OCI-M1 (cell line): ENCODE measurements at regions not wholly inside any gene's neighbourhood (a gene's known extent, or its start where the extent isn't known, plus 50 kb on each side); places are given as distances from the start of the nearest gene placed in this dataset.
"Not testable (repeated sequence)": the region's sequence is repeated elsewhere in the genome, so short reads cannot be mapped to it uniquely, and the experiment has no call there.

Source experiments
- DNase-seq: peaks from one replicate; lab custom pipeline; 2025; lab: John Stamatoyannopoulos, UW

DNA sequence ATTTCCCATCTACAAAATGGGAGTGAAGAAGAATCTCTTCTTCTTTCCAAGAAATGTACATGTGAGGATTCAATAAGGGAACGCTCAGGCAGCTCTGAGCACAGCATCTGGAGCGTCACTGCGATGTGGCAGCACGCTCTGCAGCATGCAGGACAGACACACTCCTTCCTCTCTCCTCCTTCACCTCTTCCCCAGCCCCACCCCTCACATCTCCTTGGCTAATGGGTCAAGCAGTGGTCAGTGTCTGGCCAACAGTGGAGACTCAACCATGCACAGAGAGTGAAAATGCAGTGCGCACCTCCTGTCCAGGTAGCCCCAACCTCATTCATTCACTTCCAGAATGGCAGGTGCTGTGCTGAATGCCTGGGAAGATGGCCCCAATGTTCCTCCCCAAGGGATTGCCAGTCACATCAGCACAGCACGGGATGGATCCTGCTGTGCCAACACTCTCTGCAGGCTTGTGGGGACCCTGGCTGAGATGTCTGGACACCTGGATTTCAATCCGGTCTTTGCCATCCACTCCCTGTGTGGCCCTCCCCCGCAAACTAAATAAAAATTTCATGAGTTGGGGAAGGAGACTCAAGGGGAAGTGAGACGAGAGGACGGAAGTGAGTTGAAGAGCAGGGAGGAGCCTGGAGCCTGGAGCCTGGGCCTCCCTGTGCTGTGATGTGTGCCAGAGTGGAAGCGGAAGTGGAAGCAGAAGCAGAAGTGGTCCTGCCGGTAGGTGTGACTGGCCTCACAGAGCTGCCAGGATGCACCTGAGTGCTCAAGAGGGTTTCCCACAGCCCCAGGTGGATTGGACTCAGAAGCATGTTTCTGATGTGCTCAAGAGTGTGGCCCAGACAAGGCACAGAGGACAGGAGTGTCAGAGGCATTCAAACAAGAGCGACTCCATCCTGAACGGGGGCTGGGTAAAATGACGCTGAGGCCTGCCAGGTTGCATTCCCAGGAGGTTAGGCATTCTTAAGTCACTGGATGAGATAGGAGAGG lies 163.9 kb downstream of the SMAD6 start:
- no peak for DNase-seq

DNA sequence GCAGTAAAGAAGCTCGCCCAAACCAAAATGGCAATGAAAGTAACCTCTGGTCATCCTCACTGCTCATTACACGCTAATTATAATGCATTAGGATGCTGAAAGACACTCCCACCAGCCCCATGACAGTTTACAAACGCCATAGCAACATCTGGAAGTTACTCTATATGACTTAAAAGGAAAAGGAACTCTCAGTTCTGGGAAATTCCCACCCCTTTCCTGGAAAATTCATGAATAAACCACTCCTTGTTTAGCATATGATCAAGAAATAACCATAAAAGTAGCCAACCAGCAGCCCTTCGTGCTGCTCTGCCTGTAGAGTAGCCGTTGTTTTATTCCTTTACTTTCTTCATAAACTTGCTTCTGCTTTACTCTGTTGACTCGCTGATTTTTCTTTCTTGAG lies 164.6 kb downstream of the SMAD6 start:
- DNase-seq, result peak; percentile 10

DNA sequence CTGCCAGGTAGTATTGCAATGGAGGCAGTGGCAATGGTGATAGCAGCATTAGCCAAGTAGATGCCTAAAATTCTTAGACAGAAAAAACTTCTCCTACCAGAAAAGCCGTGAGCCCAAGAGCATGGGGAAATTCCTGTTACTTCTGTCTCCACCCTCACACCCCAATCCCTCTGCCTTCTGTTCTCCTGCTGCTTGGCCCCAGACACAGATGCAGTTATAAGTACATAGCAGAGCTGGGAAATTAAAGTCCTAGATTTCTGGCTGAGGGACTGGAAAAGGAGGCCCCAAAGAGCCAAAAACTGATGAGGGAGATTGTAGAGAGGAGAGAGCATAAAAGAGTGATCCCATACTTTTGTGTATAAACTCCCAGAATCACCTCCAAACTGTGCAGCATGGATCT lies 166.9 kb downstream of the SMAD6 start:
- no peak for DNase-seq

DNA sequence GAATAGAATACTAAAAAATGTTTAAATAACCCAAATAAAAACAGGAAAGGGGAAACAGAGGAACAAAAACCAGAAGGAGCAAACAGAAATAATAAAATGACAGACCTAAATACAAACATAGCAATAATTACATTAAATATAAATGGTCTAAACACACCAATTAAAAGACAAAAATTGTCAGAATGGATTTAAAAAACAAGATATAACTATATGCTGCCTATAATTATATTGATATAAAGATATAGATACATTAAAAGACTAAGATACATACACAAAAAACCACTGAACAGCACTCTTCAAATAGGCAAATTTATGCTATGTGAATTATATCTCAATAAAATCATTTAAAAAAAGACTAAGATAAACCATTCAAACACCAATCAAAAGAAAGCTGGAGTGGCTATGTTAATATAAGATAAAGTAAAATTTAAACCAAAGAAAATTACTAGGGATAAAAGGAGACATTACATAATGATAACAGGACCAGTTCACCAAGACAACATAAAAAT lies 168.9 kb downstream of the SMAD6 start:
- no peak for DNase-seq

GRCh38 chr15:66872405-66872804 lies 170.4 kb downstream of the SMAD6 start:
- DNase-seq, result peak; percentile 28

- DNase-seq, result not testable (repeated sequence)
These were observed 171.3 kb downstream of the SMAD6 start for GRCh38 chr15:66873331-66873730.

- DNase-seq, result no peak
These were observed 171.8 kb downstream of the SMAD6 start for GRCh38 chr15:66873856-66874255.

DNA sequence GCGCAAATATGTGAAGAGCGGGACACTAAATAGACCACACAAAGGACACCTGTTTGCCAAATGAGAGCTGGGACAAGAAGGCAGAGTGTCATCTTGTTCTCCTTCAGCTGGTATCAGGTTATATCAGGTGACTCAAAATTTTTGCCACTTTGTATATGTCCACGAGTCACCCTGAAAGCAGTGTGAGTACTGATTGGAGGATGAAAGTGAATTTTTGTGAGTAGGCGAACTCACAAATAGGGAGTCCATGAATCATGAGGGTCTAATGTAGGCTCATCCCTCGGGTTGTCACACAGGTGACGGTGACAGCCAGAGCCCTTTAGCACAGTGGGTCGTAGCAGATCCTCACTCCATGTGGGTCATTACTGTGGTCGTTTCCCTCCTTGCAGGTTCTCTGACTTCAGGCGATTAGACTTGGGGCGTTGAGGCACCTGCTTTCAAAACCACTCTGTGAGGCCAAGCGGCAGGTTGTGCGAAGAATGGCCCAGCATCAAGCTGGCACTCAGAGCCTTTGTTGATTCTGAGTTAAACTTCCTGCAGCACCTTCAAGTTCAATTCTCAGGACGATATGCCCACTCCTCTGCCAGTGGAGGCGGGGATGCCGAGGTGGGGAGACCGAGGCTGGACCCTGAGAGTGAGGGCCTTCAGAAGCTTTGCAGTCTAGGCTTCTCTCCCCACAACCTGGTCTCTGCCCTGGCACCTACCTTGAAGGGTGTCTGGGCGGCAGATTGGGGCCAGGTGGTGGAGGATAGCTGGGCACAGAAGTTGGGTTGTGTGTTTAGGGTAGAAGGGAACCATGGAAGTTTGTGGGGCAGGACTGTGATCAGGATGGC lies 173.8 kb downstream of the SMAD6 start:
- no peak for DNase-seq

DNA sequence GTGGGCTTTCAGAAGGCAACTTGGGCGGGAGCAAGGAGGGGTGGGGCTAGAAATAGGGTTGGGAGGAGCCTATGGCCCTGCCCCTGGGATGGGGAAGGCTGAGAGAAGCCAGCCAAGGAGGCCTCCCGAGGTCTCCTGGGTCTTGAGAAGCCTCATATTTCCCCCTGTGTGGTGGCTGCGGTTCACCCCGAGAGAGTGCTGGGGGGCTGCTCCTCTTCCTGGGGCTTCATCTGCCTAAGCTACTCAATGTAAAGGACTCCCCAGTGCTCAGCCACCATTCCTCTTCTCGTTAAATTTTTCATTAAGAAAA lies 174.3 kb downstream of the SMAD6 start:
- peak; percentile 16 for DNase-seq

- no peak for DNase-seq
These were observed 174.9 kb downstream of the SMAD6 start for GRCh38 chr15:66876731-66877476.

- no peak for DNase-seq
These were observed 175.6 kb downstream of the SMAD6 start for GRCh38 chr15:66877477-66878271.

GRCh38 chr15:66878761-66879160 lies 176.7 kb downstream of the SMAD6 start:
- no peak for DNase-seq

DNA sequence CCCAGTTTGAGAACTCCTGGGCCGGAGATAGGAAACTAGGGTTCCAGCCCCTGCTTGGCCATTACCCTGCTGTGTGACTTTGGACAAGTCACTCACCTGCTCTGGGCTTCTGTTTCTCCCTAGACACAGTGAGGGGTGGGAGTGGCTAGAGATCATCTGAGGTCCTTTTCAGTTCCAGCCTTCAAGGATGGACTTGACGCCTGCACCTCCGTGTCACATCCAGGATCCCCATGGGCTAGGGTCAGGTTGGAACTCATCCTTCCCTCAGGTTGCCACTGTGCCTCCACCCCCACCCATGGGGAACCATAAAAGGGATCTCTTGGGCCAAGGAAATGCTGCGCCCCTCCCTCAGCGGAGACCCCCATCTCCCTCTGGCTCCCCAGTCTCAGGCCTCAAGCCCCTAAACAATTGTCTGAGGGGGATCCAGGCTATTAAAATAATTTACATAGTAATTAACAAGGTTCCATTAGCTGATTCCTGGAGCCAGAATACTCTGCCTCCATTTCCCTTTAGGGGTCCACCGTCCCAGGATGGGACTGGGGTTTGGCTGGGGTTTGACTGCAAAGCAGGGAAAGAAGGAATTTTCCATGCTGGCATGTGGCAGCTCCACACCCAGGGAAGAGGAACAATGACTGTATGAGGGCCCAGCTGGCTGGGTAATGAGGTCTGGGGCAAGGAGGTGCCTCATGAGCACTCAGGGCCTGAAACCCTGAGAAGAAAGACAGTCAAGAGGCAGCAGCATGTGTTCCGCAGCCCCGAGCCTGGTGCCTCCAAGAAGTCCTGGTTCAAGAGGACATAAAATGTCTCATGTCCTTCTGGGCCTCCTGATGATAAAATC lies 177.7 kb downstream of the SMAD6 start:
- DNase-seq, result no peak

GRCh38 chr15:66880380-66881155 lies 178.5 kb downstream of the SMAD6 start:
- no peak for DNase-seq

DNA sequence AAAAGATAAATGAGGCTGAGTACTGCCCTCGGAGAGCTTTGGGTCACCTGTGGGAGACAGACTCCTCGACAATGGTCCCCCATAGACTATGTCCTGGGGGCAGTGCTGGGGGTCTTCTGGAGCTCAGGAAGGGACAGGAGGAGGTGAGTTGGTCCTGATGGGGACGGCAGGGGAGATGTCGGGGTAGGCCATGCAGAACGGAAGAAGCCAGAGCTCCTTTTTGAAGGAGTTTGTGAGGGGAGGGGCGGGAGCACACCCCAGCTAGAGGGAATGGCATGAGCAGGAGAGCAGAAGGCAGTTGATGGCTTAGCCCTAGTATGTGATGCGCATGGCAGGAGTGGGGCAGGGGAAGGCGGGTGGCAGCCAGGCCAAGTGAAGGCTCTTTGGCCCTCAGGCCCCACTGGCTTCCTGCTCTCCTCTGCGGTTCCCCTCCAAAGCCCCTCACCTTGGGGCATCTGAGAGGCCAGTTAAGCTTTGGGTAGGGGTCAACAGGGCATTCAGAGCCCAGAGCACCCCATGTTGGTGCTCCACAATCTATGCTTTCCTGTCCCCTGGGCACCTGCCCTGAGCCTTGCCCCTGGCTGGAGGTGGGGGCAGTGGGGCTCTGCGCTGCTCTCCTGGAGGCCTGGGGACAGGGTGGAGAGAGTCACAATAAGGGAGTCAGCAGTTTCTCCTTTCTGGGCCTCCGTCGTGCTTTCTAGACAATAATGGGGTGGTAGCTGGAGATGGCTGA lies 179.3 kb downstream of the SMAD6 start:
- DNase-seq, result no peak

DNA sequence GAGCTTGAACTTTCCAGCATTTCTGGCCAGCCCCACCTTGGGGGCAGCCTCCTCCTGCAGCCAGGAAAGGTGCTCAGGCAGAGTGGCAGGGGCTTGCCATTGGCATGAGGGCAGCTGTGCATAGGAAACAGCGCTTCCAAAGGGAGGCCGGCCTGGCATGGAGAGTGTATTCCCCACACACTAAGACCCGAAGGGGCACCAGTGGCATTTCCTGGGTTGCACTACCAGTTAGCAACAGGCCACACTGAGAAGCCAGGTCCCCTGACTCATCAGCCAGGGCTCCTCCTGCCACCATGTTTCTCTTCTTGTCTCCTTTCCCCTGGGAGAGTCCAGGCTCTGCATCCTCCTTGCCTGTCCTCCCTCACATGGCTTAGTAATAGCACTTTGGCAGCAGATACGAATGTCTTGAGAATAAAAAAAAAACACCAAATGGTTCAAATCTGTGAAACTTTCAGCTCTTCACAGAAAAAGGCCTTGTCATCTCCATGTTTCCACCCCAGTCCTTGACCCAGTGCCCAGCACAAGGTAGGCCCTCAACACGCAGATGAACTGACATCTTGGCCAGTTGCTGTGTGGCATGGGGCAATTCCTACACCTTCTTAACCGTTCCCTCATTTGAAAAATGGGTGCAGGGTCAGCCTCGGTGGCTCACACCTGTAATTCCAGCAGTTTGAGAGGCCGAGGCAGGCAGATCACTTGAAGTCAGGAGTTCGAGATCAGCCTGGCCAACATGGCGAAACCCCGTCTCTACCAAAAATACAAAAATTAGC lies 180.4 kb downstream of the SMAD6 start:
- no peak for DNase-seq

DNA sequence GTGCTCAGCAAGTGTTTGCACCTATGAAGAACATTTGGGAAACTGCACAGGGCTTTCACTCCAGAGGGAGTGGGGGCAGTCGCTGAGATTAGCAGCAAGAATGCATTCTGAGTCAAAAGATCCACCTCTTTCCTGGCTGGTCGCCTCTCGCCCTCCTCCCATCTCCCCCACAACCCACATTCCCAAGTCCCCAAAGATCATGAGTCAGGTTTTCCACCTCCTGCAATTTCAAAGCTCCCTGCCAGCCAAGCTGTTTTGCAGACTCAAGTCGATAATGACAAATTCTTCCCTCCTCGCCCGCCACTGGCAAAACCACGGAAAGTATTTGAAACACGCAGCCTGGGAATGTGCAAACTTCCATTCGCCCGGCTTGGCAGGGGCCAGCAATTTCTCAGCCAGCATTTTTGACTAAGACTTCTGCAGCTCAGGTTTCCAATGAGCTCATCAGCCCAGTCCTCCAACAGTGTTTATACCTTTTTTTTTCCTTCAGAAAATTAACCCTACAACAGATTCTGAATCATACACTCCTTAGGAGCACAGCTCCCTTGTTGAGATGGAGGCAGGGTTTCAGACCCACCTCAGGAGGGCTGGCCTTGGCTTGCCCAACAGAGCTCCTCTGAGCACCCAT lies 181.4 kb downstream of the SMAD6 start:
- no peak for DNase-seq
